H9 (cell line): ENCODE measurements at regions not wholly inside any gene's neighbourhood (a gene's known extent, or its start where the extent isn't known, plus 50 kb on each side); places are given as distances from the start of the nearest gene placed in this dataset.

Experiments
- DNase-seq: peaks from one replicate; pipeline ENCODE4 v3.0.0-alpha.2; 2017
- H2AFZ ChIP-seq: one replicate; pipeline ENCODE4 v1.6.1; 2013; ENCODE audit warnings: mild to moderate bottlenecking, low read length, control low read depth, moderate library complexity
- H2AK5ac ChIP-seq: 2 replicates; pipeline ENCODE4 v1.6.1; 2013; ENCODE audit warnings: low read length, control low read depth, mixed read lengths; ENCODE audit not compliant: insufficient read length
- H2BK120ac ChIP-seq: one replicate; pipeline ENCODE4 v1.6.1; 2013; ENCODE audit warnings: low read depth, mild to moderate bottlenecking, low read length, control low read depth, inconsistent platforms; ENCODE audit not compliant: poor library complexity, severe bottlenecking
- H2BK12ac ChIP-seq: 2 replicates; pipeline ENCODE4 v1.6.1; 2013; ENCODE audit warnings: low read length, control low read depth, mixed read lengths, low read depth; ENCODE audit not compliant: insufficient read length
- H2BK15ac ChIP-seq: 2 replicates; pipeline ENCODE4 v1.6.1; 2013; ENCODE audit warnings: low read depth, low read length, control low read depth
- H2BK20ac ChIP-seq: one replicate; pipeline ENCODE4 v1.6.1; 2013; ENCODE audit warnings: low read depth, mild to moderate bottlenecking, low read length, control low read depth, inconsistent platforms; ENCODE audit not compliant: poor library complexity, severe bottlenecking
- H2BK5ac ChIP-seq: 2 replicates; pipeline ENCODE4 v1.6.1; 2013; ENCODE audit warnings: low read length, control low read depth, mixed read lengths; ENCODE audit not compliant: insufficient read length
- H3K14ac ChIP-seq: 2 replicates; pipeline ENCODE4 v1.6.1; 2013; ENCODE audit warnings: low read length, control low read depth; ENCODE audit not compliant: insufficient read depth
- H3K18ac ChIP-seq: 2 replicates; pipeline ENCODE4 v1.6.1; 2013; ENCODE audit warnings: low read depth, mild to moderate bottlenecking, mixed read lengths, low read length, control low read depth; ENCODE audit not compliant: insufficient read length
- H3K23ac ChIP-seq: 2 replicates; pipeline ENCODE4 v1.6.1; 2013; ENCODE audit warnings: low read length, control low read depth, mixed read lengths, low read depth; ENCODE audit not compliant: insufficient read length
- H3K23me2 ChIP-seq: 2 replicates; pipeline ENCODE4 v1.6.1; 2013; ENCODE audit warnings: low read depth, mild to moderate bottlenecking, mixed read lengths, low read length, control low read depth; ENCODE audit not compliant: insufficient read length, poor library complexity, severe bottlenecking
- H3K27ac ChIP-seq: 2 replicates; pipeline ENCODE4 v1.5.1; 2013; ENCODE audit warnings: low read length, control low read depth, mixed read lengths, low read depth; ENCODE audit not compliant: insufficient read length
- H3K27me3 ChIP-seq: 2 replicates; pipeline ENCODE4 v1.6.1; 2013; ENCODE audit warnings: low read length, control low read depth, inconsistent platforms; ENCODE audit not compliant: insufficient read depth
- H3K4ac ChIP-seq: 2 replicates; pipeline ENCODE4 v1.6.1; 2013; ENCODE audit warnings: low read depth, mild to moderate bottlenecking, control low read depth, inconsistent platforms, low read length, moderate library complexity
- H3K4me1 ChIP-seq: 2 replicates; pipeline ENCODE4 v1.6.1; 2013; ENCODE audit warnings: low read length, control low read depth, inconsistent platforms; ENCODE audit not compliant: insufficient read depth
- H3K4me2 ChIP-seq: 2 replicates; pipeline ENCODE4 v1.6.1; 2013; ENCODE audit warnings: low read length, control low read depth, mixed read lengths; ENCODE audit not compliant: insufficient read length, insufficient read depth
- H3K56ac ChIP-seq: 2 replicates; pipeline ENCODE4 v1.6.1; 2013; ENCODE audit warnings: low read depth, mild to moderate bottlenecking, mixed read lengths, low read length, control low read depth; ENCODE audit not compliant: insufficient read length
- H3K79me1 ChIP-seq: 2 replicates; pipeline ENCODE4 v1.6.1; 2013; ENCODE audit warnings: low read depth, mild to moderate bottlenecking, moderate library complexity, low read length, control low read depth, inconsistent platforms; ENCODE audit not compliant: insufficient read depth, poor library complexity, severe bottlenecking
- H3K79me2 ChIP-seq: 2 replicates; pipeline ENCODE4 v1.6.1; 2013; ENCODE audit warnings: low read length, control low read depth, inconsistent platforms; ENCODE audit not compliant: insufficient read depth
- H3K9ac ChIP-seq: 2 replicates; pipeline ENCODE4 v1.6.1; 2013; ENCODE audit warnings: low read length, control low read depth, mixed read lengths; ENCODE audit not compliant: insufficient read length; ENCODE audit errors: extremely low read depth
- H3K9me3 ChIP-seq: one replicate; pipeline ENCODE4 v1.6.1; 2013; ENCODE audit warnings: low read depth, low read length, inconsistent platforms; ENCODE audit not compliant: control insufficient read depth
- H3T11ph ChIP-seq: one replicate; pipeline ENCODE4 v1.6.1; 2013; ENCODE audit warnings: mild to moderate bottlenecking, low read length, control low read depth, inconsistent platforms
- H4K20me1 ChIP-seq: one replicate; pipeline ENCODE4 v1.6.1; 2013; ENCODE audit not compliant: control insufficient read depth, insufficient read length, insufficient read depth
- H4K5ac ChIP-seq: 2 replicates; pipeline ENCODE4 v1.6.1; 2013; ENCODE audit warnings: low read depth, mild to moderate bottlenecking, mixed read lengths, low read length, control low read depth; ENCODE audit not compliant: insufficient read length
- H4K8ac ChIP-seq: replicated peaks from 2 replicates; pipeline ENCODE4 v1.6.1; 2013; ENCODE audit warnings: low read length, control low read depth, mixed read lengths, low read depth; ENCODE audit not compliant: insufficient read length
- H4K91ac ChIP-seq: 2 replicates; pipeline ENCODE4 v1.6.1; 2013; ENCODE audit warnings: low read depth, mild to moderate bottlenecking, moderate library complexity, mixed read lengths, low read length, control low read depth; ENCODE audit not compliant: insufficient read length
- H3K27ac Mint-ChIP-seq, 3 experiments: 2 replicates in 2 of 3; 3 replicates in 1 of 3; pipeline ENCODE4 v1.8.0; 2020 to 2021; ENCODE audit warnings: mixed read lengths in 3 of 3, mild to moderate bottlenecking in 1 of 3, moderate library complexity in 1 of 3
- H3K27me3 Mint-ChIP-seq: 2 replicates; pipeline ENCODE4 v1.8.0; 2021; ENCODE audit warnings: low read depth, mild to moderate bottlenecking, moderate library complexity, mixed read lengths
- H3K36me3 Mint-ChIP-seq, 3 experiments: 2 replicates in 2 of 3; 3 replicates in 1 of 3; pipeline ENCODE4 v1.8.0; 2020 to 2021; ENCODE audit warnings: low read depth in 3 of 3, mixed read lengths in 3 of 3; ENCODE audit not compliant: insufficient read depth in 1 of 3
- H3K4me1 Mint-ChIP-seq, 2 experiments: 2 replicates each; pipeline ENCODE4 v1.8.0; 2020; ENCODE audit warnings: mixed read lengths in 2 of 2
- H3K4me3 Mint-ChIP-seq, 2 experiments: 2 replicates in 1 of 2; 3 replicates in 1 of 2; pipeline ENCODE4 v1.8.0; 2020 to 2021; ENCODE audit warnings: mild to moderate bottlenecking in 2 of 2, mixed read lengths in 2 of 2, moderate library complexity in 1 of 2
- H3K9me3 Mint-ChIP-seq, 2 experiments: 2 replicates in 1 of 2; 3 replicates in 1 of 2; pipeline ENCODE4 v1.8.0; 2020; ENCODE audit warnings: mild to moderate bottlenecking in 2 of 2, mixed read lengths in 2 of 2, moderate library complexity in 1 of 2
- CTCF ChIP-seq: fragments of 200-600 bp; sonication (generic); conservative IDR thresholded peaks from 3 replicates; pipeline ENCODE4 v1.8.0; 2021; ENCODE audit warnings: antibody characterized with exemption, mild to moderate bottlenecking

GRCh38 chr12:5318874-5319273, 113.0 kb upstream of the NTF3 start:
- H3K56ac ChIP-seq, result no peak overlapping the region
- DNase-seq, result no peak
- no peak for TF ChIP-seq CTCF
- no peaks in the 10 kb centered on the region for H3K79me2 ChIP-seq
- H3K4me1 ChIP-seq, result no peaks in the 10 kb centered on the region
- no peak overlapping the region for H3T11ph ChIP-seq
- H2BK12ac ChIP-seq, result no peak overlapping the region
- H4K20me1 ChIP-seq, result no peaks in the 10 kb centered on the region
- no peaks in the 10 kb centered on the region for H3K79me1 ChIP-seq
- H4K8ac ChIP-seq, result no peak overlapping the region
- Mint-ChIP-seq H3K27ac (no peak overlapping the region), H3K36me3 (peaks cover 0 to 31% (median 9%) of the 10 kb centered on the region in 3 experiments; a peak in 6 of 7 replicates), H3K4me3 (no peak overlapping the region), H3K9me3 (peaks cover 25 to 29% of the 10 kb centered on the region in 2 experiments; a peak in 4 of 5 replicates), H3K27me3 (no peaks in the 10 kb centered on the region; the same call in 1 of the 2 replicates), H3K4me1 (no peaks in the 10 kb centered on the region)
- no peak overlapping the region for H3K9ac ChIP-seq
- H3K4me2 ChIP-seq, result no peak overlapping the region
- no peak overlapping the region for H2BK120ac ChIP-seq
- no peaks in the 10 kb centered on the region for H3K27me3 ChIP-seq
- H2AK5ac ChIP-seq, result no peak overlapping the region
- H4K91ac ChIP-seq, result no peak overlapping the region
- no peak overlapping the region for H4K5ac ChIP-seq
- H3K23ac ChIP-seq, result no peak overlapping the region
- H3K4ac ChIP-seq, result no peak overlapping the region
- no peak overlapping the region for H2AFZ ChIP-seq
- no peak overlapping the region for H2BK20ac ChIP-seq
- no peak overlapping the region for H3K18ac ChIP-seq
- H2BK15ac ChIP-seq, result no peak overlapping the region
- H2BK5ac ChIP-seq, result no peak overlapping the region
- no peak overlapping the region for H3K27ac ChIP-seq
- no peak overlapping the region for H3K14ac ChIP-seq
- H3K23me2 ChIP-seq, result no peaks in the 10 kb centered on the region
- no peaks in the 10 kb centered on the region for H3K9me3 ChIP-seq
